ENCODE measurements at regions not wholly inside any gene's neighbourhood (a gene's known extent, or its start where the extent isn't known, plus 50 kb on each side); places are given as distances from the start of the nearest gene placed in this dataset.

- DNase-seq: no peak
These were observed 83.0 kb upstream of the ADRA2C start for GRCh38 chr4:3683077-3683743.

- no peak for DNase-seq
These were observed 83.7 kb upstream of the ADRA2C start for GRCh38 chr4:3682236-3683076.

GRCh38 chr4:3681191-3681590 lies 85.0 kb upstream of the ADRA2C start:
- no peak for DNase-seq

- DNase-seq: no peak
These were observed 85.5 kb upstream of the ADRA2C start for GRCh38 chr4:3680656-3681055.

- DNase-seq: no peak
These were observed 86.3 kb upstream of the ADRA2C start for GRCh38 chr4:3679851-3680311.

GRCh38 chr4:3679071-3679825 lies 86.9 kb upstream of the ADRA2C start:
- no peak for DNase-seq

- no peak for DNase-seq
These were observed 88.5 kb upstream of the ADRA2C start for GRCh38 chr4:3677748-3678070.

DNA sequence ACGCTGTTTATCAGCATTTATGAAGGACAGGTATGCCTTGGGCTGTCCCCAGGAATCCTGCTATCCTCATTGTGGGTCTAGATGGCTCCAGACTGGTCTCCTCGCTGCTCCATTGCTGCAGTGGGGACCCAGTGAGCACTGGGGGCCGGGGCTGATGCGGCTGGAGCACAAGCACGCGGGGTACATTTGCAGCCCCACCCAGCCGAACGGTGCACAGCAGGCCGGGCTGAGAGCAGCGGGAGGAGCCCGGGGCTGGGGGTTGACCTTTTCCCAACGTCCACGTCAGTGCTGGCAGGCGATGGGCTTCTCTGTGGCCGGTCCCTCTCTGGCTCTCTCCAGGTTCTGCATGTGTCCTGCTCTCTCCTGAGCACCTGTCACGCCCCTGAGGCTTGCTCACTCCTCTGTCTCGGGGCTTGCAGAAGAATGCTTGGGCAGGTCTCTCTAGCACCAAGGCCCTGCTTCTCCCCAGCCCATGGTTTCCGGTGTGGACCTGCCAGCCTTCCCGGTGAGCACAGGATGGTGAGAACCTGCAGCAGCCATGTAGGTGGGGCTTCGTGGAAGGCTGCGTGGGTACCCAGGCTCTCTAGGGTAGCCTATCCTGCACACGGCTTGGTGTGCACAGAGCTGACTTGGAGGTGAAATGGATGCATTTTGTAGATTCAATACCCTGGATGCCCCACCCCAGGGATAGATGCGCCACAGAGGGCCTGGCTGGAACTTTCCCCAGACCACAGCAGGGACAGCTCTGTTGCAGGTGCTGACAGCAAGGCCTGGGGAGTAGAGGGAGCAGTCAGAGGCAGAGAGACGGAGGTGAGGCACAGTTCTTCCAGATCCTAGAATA lies 89.1 kb upstream of the ADRA2C start:
- no peak for DNase-seq

GRCh38 chr4:3676196-3676595 lies 90.0 kb upstream of the ADRA2C start:
- no peak for DNase-seq

DNA sequence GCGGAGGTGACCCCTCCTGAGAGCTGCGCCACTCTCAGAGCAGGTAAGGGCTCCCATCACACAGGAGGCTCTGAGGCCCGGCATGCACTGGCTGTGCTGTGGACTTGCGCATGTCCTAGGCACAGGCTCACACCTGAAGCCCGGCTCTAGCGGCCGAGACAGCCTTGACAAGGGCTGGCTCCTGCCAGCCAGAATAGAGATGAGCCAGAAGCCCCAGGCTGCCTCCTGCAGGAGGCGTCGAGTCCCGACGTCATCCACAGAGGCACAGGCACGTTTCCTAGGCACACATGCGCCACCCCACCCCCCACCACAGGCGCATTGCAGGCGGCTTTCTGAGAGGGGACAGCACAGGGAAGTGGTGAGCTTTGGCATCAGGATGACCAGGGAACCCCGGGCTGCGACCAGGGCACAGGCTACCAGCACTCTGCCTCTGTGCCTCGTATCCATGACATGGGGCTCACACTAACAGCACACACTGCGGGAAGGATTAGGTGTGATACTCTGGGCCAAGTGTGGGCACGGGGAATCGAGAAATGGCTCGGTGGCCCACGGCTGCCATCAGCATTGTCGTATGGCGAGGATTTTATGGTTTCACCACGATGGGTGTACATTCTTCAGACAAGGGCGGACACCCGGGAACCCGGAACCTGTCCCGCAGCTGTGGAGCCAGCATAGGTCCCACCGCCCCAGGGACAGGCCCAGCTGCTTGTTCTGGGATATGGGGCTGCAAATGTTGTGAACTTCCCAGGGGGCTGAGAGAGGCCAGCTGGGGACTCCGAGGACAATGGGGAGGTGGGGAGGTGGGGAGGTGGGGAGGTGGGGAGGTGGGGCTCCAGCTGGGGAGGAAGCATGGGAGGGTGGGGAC lies 90.7 kb upstream of the ADRA2C start:
- no peak for DNase-seq

DNA sequence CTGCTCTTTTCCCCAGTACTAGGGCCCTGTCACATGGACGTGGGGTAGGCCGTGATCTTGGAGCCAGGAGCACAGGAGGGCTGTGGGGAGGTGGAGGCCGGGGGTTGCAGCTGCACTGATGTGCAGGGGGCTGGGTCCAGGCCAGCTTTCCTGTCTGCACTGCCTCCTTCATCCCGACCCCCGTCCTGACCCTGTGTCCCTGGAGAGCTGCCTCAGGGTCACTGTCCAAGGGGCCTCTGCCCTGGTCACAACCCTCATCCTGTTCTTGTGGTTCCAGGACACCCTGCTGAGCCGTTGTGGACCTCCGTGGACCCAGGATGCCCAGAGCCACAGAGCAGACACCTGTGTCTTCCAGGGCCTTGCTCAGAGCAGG lies 91.7 kb upstream of the ADRA2C start:
- DNase-seq: no peak

DNA sequence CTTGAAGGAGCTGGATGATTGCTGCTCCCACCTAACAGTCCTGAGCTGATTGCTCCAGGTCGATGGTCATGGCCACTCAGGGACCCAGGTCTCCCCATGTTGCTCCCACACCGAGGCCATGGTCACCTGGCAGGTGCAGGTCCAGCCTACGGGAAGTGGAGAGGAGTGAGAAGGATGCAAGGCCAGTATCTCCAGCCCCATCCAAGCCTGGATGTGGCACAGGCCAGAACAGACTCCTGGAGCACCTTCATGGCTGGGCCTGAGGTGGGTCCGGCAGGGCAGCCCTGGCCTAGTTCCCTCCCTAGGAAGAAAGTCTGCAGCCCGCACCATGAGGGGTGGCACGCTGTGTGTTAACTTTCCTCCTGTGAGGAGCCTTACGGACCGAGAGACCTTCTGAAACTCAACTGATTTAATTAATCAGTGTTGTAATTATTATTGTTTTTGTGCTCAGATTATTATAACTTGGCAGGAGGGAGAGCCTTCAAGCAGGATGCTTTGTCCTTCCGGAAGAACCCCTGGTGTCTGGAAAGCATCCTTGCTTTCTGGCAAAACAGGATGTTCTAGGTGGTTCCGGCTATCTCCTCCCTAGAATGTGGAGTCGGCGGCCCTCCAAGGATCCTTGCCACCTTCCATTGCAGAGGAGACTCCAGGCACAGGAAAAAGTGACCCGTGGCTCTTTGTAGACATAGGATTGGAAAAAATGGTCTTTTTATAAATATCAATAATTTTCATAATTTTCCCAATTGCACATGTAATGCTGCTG lies 92.3 kb upstream of the ADRA2C start:
- DNase-seq: no peak

DNA sequence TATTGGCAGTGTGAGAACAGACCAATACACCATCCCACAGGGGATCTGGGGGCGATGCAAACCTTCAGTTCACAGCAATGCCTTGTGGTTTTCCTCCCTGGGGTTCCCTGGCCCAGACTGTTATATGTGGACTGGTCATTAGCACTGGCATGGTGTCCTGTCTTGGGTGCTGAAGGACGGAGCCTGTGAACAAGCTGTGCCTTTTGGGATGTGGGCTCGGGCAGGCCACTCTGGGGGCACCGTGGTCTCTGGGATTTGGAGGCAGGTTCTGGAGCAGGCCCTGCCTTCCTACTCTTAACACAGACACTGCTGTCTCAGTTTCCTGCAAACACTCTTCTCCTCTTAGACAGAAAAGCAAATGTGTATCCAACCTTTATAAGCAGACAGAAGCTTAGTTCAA lies 93.0 kb upstream of the ADRA2C start:
- DNase-seq: no peak

DNA sequence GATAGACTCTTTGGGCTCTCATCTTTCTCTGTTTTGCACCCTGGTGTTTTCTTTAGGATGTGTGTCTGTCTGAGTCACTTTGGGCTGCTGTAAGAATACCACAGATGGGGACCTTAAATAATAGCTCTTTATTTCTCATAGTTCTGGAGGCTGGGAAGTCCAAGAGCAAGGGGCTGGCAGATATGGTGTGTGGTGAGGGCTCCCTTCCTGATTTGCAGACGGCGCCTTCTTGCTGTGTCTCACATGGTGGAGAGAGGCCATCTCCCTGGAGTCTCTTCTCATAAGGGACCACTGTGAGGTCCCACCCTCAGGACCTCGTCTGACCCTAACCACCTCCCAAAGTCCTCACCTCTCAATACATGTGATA lies 93.7 kb upstream of the ADRA2C start:
- DNase-seq: no peak

- no peak for DNase-seq
These were observed 94.4 kb upstream of the ADRA2C start for GRCh38 chr4:3671571-3672464.

- no peak for DNase-seq
These were observed 95.4 kb upstream of the ADRA2C start for GRCh38 chr4:3670521-3671519.

DNA sequence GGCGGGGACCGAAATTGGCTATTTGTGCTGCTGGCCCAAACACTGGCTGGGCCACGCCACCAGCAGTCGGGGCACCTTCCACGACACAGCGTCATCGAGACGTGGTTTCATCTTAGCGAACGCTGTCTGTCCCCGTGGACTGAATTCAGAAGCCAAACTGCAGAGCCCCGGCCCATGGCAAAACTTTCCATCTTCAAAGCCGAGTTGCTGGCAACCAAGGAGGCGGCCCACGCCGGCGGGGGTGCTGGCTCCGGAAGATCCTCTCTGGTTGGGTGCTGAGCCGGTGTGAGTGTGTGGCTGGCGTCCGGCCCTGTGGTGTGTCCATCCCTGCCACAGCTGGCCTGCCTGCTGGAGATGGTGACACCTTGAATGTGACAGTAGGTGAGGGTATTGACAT lies 96.6 kb upstream of the ADRA2C start:
- DNase-seq: no peak

GRCh38 chr4:3668825-3669552 lies 97.2 kb upstream of the ADRA2C start:
- DNase-seq: no peak

Data from activated CD4-positive, alpha-beta T cell treated with anti-CD3 and anti-CD28 coated beads for 48 hours (primary cell).